ENCODE measurements at regions not wholly inside any gene's neighbourhood (a gene's known extent, or its start where the extent isn't known, plus 50 kb on each side); places are given as distances from the start of the nearest gene placed in this dataset.

- no peak for TF ChIP-seq ZNF274 (CRISPR knock-in tag; IDR thresholded peaks at IDR 0.05)
- no peak for TF ChIP-seq ZNF326 (CRISPR knock-in tag; IDR thresholded peaks at IDR 0.05; ENCODE audit: borderline replicate concordance)
- no peak for TF ChIP-seq EP300 (IDR thresholded peaks at IDR 0.05; ENCODE audit: low read depth in 2 of 2, low read length in 2 of 2)
- no peak for TF ChIP-seq EP300 (CRISPR knock-in tag; IDR thresholded peaks at IDR 0.05; ENCODE audit: borderline replicate concordance)
- no peak for TF ChIP-seq CREM (IDR thresholded peaks at IDR 0.05)
- TF ChIP-seq CREM (CRISPR knock-in tag; IDR thresholded peaks at IDR 0.05) = no peak
- no peak for TF ChIP-seq FOXP1 (IDR thresholded peaks at IDR 0.05)
- TF ChIP-seq FOXP1 (CRISPR knock-in tag; IDR thresholded peaks at IDR 0.05) = no peak
- no peak for TF ChIP-seq GTF2F1 (IDR thresholded peaks at IDR 0.05; ENCODE audit: low read length)
- TF ChIP-seq ZNF724P (CRISPR knock-in tag; IDR thresholded peaks at IDR 0.05; ENCODE audit: borderline replicate concordance) = no peak
- no peak for TF ChIP-seq ZNF775 (CRISPR knock-in tag; IDR thresholded peaks at IDR 0.05; ENCODE audit: borderline replicate concordance)
- TF ChIP-seq ZNF264 (CRISPR knock-in tag; IDR thresholded peaks at IDR 0.05) = no peak
- no peak for TF ChIP-seq POLR2AphosphoS5 (IDR thresholded peaks at IDR 0.05; ENCODE audit: low read depth, low read length)
These were observed 92.4 kb upstream of the TMEM178A start for GRCh38 chr2:39573276-39573675.
